Left ventricle myocardium inferior (tissue), 1 donor: ENCODE measurements at regions not wholly inside any gene's neighbourhood (a gene's known extent, or its start where the extent isn't known, plus 50 kb on each side); places are given as distances from the start of the nearest gene placed in this dataset.

Source experiments
- DNase-seq: peaks from one replicate; pipeline ENCODE4 v3.0.0-alpha.2; 2020
- H3K27ac ChIP-seq: fragments of 200-600 bp; replicated peaks from 2 replicates; pipeline ENCODE4 v1.8.0; 2021
- H3K27me3 ChIP-seq: fragments of 200-600 bp; 2 replicates; pipeline ENCODE4 v1.8.0; 2021; ENCODE audit warnings: low read depth
- H3K36me3 ChIP-seq: fragments of 200-600 bp; 2 replicates; pipeline ENCODE4 v1.8.0; 2021
- H3K4me1 ChIP-seq: fragments of 200-600 bp; 2 replicates; pipeline ENCODE4 v1.8.0; 2021
- H3K4me3 ChIP-seq: fragments of 200-600 bp; 2 replicates; pipeline ENCODE4 v1.8.0; 2021; ENCODE audit warnings: mild to moderate bottlenecking, moderate library complexity
- H3K9me3 ChIP-seq: fragments of 200-600 bp; replicated peaks from 2 replicates; pipeline ENCODE4 v1.8.0; 2021
- intact Hi-C: fragments of 100-400 bp; cut with micrococcal nuclease; formaldehyde crosslinking; loops from one replicate; pipeline ENCODE4 v1.11.0; 2022
- TF ChIP-seq, protein P1 (sequence below): fragments of 200-600 bp; IDR thresholded peaks from 2 replicates; pipeline ENCODE4 v1.8.0; 2021; ENCODE audit warnings: antibody characterized with exemption, mild to moderate bottlenecking, borderline replicate concordance
- donor health status: DM: no; HTN: yes; CAD: no; lungs with severe emphysema.

DNA sequence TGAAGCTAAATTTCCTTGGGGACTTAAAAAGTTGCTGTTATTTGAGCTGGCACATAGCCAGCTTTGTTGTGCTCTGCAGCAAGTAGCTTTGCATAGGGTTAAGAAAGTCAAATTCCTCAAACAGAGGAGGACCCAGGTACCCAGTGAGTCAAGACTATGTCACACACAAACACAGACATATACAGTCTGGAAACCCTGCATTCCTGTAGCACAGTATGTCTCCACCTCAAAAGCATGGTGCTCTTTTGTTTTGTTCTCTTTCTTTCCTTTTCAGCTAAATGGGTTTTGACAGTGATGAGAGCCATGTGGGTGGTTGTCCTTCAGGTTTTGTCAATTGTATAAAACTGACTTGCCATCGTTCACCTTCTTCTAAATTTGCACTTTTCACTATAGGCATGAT is 179.6 kb upstream of the DIO2 start:
- no peaks in the 10 kb centered on the region for H3K27me3 ChIP-seq
- no peak overlapping the region for H3K4me3 ChIP-seq
- H3K4me1 ChIP-seq = no peaks in the 10 kb centered on the region
- no peak for DNase-seq
- H3K9me3 ChIP-seq = no peaks in the 10 kb centered on the region
- H3K36me3 ChIP-seq = no peaks in the 10 kb centered on the region
- intact Hi-C loops = no loop called here
- H3K27ac ChIP-seq = no peak overlapping the region
- TF ChIP-seq, protein P1, sequence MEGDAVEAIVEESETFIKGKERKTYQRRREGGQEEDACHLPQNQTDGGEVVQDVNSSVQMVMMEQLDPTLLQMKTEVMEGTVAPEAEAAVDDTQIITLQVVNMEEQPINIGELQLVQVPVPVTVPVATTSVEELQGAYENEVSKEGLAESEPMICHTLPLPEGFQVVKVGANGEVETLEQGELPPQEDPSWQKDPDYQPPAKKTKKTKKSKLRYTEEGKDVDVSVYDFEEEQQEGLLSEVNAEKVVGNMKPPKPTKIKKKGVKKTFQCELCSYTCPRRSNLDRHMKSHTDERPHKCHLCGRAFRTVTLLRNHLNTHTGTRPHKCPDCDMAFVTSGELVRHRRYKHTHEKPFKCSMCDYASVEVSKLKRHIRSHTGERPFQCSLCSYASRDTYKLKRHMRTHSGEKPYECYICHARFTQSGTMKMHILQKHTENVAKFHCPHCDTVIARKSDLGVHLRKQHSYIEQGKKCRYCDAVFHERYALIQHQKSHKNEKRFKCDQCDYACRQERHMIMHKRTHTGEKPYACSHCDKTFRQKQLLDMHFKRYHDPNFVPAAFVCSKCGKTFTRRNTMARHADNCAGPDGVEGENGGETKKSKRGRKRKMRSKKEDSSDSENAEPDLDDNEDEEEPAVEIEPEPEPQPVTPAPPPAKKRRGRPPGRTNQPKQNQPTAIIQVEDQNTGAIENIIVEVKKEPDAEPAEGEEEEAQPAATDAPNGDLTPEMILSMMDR = no peak

DNA sequence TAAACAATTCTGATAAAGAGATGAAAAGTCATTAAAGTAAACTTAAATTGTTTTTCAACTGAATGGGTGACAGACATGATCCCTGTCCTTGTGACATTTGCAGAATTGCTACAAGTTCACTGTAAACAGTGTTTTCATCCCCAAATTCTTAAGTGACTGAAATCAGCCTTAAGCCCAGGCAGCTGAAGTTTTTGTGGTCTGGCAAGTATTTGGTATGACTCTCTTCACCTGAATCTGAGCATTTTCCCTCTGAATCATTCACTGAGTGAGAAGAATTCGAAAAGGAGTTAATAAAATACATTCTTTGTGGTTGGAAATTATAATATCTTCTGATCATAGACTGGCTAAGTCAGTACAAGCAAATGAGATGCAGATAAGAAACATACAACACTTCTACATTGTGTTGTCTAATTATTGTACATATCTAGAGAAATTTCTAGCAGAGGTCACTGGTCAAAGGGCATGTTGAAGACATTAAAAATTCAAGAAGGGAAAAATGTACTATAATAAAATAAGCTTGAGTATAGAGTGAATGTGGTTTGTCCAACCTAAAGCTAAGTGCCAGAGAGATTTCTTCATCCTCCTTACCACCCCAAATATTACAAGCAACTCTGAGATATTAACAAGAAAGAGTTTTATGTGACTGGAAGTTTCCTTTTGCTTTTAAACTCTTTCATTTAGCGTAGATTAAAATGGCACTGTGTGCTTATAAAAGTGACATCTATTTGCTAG is 177.8 kb upstream of the DIO2 start:
- TF ChIP-seq, protein P1 = no peak
- Histone ChIP-seq H3K9me3 (no peaks in the 10 kb centered on the region), H3K27ac (no peak overlapping the region), H3K36me3 (no peaks in the 10 kb centered on the region), H3K4me1 (no peaks in the 10 kb centered on the region), H3K27me3 (no peaks in the 10 kb centered on the region), H3K4me3 (no peak overlapping the region)
- DNase-seq = no peak
- intact Hi-C loops = no loop called here

DNA sequence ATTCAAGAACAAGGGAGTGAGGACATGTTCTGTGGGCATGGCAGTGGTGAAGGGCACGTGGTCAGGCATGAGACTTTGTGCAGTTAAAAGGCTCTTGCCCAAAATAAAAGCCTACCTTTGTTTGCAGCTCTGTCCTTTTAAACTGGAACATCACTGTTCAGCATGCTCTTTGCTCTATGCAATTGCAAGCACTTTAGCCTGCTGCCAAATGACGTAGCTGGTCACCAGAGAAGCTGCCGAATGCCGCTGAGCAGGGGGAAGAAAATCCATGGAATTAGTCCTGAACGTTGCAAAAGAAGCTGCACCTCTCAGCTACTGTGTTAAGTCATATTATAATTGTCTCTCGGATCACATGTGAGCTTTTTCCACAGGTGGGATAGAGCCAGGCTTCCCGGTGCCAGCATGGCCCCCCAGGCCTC is 176.3 kb upstream of the DIO2 start:
- H3K27ac ChIP-seq = no peak overlapping the region
- no peaks in the 10 kb centered on the region for H3K9me3 ChIP-seq
- DNase-seq = no peak
- H3K4me1 ChIP-seq = no peaks in the 10 kb centered on the region
- H3K27me3 ChIP-seq = no peaks in the 10 kb centered on the region
- no peaks in the 10 kb centered on the region for H3K36me3 ChIP-seq
- intact Hi-C loops = no loop called here
- TF ChIP-seq, protein P1 = no peak
- H3K4me3 ChIP-seq = no peak overlapping the region

DNA sequence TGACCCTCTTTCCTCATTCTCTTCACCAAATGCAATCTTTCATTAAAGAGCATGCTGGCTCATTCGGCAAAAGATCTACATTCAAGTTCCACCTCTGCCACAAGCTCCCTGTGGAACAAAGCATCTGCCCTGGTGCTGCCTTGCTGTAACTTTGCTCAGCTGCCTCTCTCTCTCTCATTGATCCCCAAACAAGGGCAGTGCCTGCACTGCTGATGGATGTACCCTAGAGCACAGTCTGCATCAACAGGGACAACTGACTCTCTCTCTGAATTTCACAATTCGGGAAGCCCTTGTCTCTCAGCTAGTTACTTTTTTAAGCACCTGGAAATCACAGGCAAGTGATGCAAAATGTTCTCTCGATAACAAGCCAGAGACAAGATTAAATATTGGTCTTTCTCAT is 174.0 kb upstream of the DIO2 start:
- Histone ChIP-seq H3K4me3 (no peak overlapping the region), H3K9me3 (no peaks in the 10 kb centered on the region), H3K4me1 (no peaks in the 10 kb centered on the region), H3K27ac (no peak overlapping the region), H3K27me3 (no peaks in the 10 kb centered on the region), H3K36me3 (no peaks in the 10 kb centered on the region)
- TF ChIP-seq, protein P1 = no peak
- DNase-seq = no peak
- intact Hi-C loops = no loop called here

DNA sequence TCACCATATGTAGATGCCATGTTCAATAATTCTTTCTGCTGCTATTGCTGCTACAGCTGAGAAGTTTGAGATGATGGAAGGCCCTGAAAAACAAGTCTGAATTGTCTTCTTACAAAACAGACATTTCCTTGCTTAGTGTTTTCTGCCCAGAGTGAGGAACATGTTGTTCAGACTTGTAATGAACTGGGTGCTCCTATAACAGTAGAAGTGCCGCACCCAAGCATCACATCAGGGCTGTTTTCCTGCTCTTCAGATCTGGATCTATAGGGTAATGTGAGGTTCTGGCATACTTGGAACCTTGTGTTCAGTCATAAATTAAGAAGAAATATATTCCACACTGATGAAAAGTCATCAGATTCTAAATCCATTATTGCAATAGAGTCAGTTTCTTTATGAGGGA is 171.9 kb upstream of the DIO2 start:
- TF ChIP-seq, protein P1 = no peak
- intact Hi-C loops = no loop called here
- H3K27ac ChIP-seq = no peak overlapping the region
- DNase-seq = no peak
- H3K9me3 ChIP-seq = no peaks in the 10 kb centered on the region
- no peaks in the 10 kb centered on the region for H3K36me3 ChIP-seq
- H3K27me3 ChIP-seq = no peaks in the 10 kb centered on the region
- no peaks in the 10 kb centered on the region for H3K4me1 ChIP-seq
- H3K4me3 ChIP-seq = no peak overlapping the region
